Thoracic aorta (tissue), 2 donors: ENCODE measurements at regions not wholly inside any gene's neighbourhood (a gene's known extent, or its start where the extent isn't known, plus 50 kb on each side); places are given as distances from the start of the nearest gene placed in this dataset.

Source experiments
- ATAC-seq: fragments of 150-250 bp; one replicate; pipeline ENCODE4 v1.8.0; 2017; ENCODE audit warnings: low read depth; ENCODE audit not compliant: insufficient number of reproducible peaks, low FRiP score
- DNase-seq: peaks from one replicate; pipeline ENCODE4 v3.0.0-alpha.2; 2020; ENCODE audit warnings: low spot score
- H3K27ac ChIP-seq, 2 donors: fragments of 200-600 bp; sonication (generic); 1 replicate in 1 of 2; 2 replicates in 1 of 2; pipeline ENCODE4 v1.5.1; 2016; ENCODE audit warnings: mild to moderate bottlenecking in 2 of 2, moderate library complexity in 2 of 2
- H3K27me3 ChIP-seq: fragments of 200-600 bp; sonication (generic); replicated peaks from 2 replicates; pipeline ENCODE4 v1.6.0; 2016; ENCODE audit warnings: mild to moderate bottlenecking; ENCODE audit not compliant: insufficient read depth
- H3K36me3 ChIP-seq: fragments of 200-600 bp; sonication (generic); one replicate; pipeline ENCODE4 v1.5.1; 2016
- H3K4me1 ChIP-seq, 2 donors: fragments of 200-600 bp; sonication (generic); 1 replicate in 1 of 2; 2 replicates in 1 of 2; pipeline versions ENCODE4 v1.5.1 to v1.6.0; 2016; ENCODE audit warnings: low read depth in 2 of 2, mild to moderate bottlenecking in 1 of 2; ENCODE audit not compliant: control insufficient read depth in 1 of 2
- H3K4me3 ChIP-seq: fragments of 200-600 bp; sonication (generic); 2 replicates; pipeline ENCODE4 v1.5.1; 2016; ENCODE audit warnings: mild to moderate bottlenecking
- H3K9me3 ChIP-seq: fragments of 200-600 bp; sonication (generic); 2 replicates; pipeline ENCODE4 v1.5.1; 2016
- TF ChIP-seq, protein P1 (sequence below): fragments of 200-600 bp; sonication (generic); IDR thresholded peaks from one replicate; pipeline ENCODE4 v1.5.1; 2019; ENCODE audit warnings: antibody characterized with exemption

DNA sequence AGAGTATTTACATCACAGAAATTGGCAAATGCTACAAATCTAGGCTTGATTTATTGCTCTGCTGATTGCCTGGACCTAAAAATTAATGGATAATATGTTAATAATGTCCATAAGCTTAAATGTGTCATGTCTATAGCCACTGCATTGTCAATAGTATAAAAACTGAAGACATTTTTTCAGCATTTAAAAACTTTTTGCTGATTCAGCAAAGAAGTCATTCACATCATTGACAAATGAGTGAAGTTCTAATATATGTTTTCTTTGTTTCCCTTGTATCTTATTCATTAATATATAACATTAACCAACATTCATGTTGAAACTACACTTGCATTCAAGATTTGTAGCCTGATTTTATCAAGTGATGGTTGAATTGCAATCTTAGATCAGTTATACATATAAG is 214.7 kb upstream of the XYLT1 start:
- no peaks in the 10 kb centered on the region for H3K27me3 ChIP-seq
- no peak for DNase-seq
- H3K9me3 ChIP-seq, result no peaks in the 10 kb centered on the region
- H3K36me3 ChIP-seq, result no peaks in the 10 kb centered on the region
- no peak for ATAC-seq
- TF ChIP-seq, protein P1, sequence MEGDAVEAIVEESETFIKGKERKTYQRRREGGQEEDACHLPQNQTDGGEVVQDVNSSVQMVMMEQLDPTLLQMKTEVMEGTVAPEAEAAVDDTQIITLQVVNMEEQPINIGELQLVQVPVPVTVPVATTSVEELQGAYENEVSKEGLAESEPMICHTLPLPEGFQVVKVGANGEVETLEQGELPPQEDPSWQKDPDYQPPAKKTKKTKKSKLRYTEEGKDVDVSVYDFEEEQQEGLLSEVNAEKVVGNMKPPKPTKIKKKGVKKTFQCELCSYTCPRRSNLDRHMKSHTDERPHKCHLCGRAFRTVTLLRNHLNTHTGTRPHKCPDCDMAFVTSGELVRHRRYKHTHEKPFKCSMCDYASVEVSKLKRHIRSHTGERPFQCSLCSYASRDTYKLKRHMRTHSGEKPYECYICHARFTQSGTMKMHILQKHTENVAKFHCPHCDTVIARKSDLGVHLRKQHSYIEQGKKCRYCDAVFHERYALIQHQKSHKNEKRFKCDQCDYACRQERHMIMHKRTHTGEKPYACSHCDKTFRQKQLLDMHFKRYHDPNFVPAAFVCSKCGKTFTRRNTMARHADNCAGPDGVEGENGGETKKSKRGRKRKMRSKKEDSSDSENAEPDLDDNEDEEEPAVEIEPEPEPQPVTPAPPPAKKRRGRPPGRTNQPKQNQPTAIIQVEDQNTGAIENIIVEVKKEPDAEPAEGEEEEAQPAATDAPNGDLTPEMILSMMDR, result no peak
- H3K27ac ChIP-seq, result no peak overlapping the region
- H3K4me3 ChIP-seq, result no peak overlapping the region
- no peaks in the 10 kb centered on the region for H3K4me1 ChIP-seq

DNA sequence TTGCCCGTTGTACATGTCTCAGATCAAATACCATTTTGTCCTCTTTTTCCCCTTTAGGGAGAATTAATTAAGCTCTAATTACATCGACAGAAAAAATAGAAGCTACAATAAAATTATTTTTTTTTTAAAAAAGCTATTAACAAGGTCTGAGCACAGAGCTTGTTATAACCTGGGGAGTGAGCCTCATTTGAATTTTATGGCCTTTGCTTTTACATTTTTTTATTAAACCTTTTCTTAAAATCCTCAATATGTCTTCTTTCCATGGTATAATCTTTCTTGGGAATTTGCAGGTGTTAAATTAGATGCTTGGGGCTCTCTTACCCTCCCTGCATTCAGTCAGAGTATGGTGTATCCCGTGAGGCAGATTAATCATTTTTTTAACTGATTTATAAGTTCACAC is 212.5 kb upstream of the XYLT1 start:
- ATAC-seq, result no peak
- H3K9me3 ChIP-seq, result no peaks in the 10 kb centered on the region
- TF ChIP-seq, protein P1, result no peak
- H3K4me1 ChIP-seq, result no peaks in the 10 kb centered on the region
- H3K36me3 ChIP-seq, result no peaks in the 10 kb centered on the region
- no peak overlapping the region for H3K27ac ChIP-seq
- DNase-seq, result no peak
- no peak overlapping the region for H3K4me3 ChIP-seq
- no peaks in the 10 kb centered on the region for H3K27me3 ChIP-seq

DNA sequence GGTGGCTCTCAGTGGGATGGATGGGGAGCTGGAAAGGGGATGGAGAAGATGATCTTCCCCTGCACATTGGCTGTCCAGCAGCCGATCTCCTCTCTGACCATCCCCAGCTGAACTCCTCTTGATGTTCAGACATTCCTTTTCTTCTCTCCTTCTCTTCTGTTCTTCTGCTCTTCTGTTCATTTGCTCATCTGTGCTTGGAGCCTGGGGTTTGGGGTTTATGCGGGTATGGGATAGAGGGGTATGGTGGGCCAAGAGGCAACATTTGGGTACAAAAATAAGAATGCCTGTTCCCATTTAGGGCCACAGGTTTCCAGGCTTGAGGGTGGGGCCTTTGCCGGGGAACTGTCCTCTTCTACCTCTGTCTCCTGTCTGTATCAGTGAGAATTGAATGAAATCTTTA is 205.4 kb upstream of the XYLT1 start:
- ATAC-seq (no peak), DNase-seq (no peak)
- TF ChIP-seq, protein P1, result no peak
- H3K4me1 ChIP-seq, result no peaks in the 10 kb centered on the region
- H3K36me3 ChIP-seq, result no peaks in the 10 kb centered on the region
- H3K27me3 ChIP-seq, result no peaks in the 10 kb centered on the region
- no peak overlapping the region for H3K4me3 ChIP-seq
- H3K9me3 ChIP-seq, result no peaks in the 10 kb centered on the region
- no peak overlapping the region for H3K27ac ChIP-seq

DNA sequence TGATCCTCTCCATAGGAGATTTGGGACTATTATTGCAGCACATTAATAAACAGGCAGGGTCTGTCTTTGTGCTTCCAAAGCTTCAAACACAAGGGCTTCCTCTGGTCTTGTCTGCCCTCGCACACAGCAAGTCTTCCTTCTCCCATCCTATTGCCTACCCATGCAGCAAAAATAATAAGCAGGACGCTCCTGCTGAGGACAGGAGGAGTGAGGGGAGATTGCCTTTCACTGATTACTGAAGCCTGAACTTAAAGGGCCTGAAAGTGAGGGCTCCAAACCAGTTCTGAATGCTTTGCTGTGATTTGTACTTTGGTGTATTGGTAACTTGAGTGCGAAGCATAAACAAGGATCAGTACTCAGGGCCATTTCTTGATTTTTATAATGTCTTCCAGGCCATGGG is 197.6 kb upstream of the XYLT1 start:
- Histone ChIP-seq H3K27ac (no peak overlapping the region), H3K36me3 (no peaks in the 10 kb centered on the region), H3K4me3 (no peak overlapping the region), H3K9me3 (no peaks in the 10 kb centered on the region), H3K27me3 (no peaks in the 10 kb centered on the region), H3K4me1 (no peaks in the 10 kb centered on the region)
- DNase-seq (no peak), ATAC-seq (no peak)
- TF ChIP-seq, protein P1, result no peak

DNA sequence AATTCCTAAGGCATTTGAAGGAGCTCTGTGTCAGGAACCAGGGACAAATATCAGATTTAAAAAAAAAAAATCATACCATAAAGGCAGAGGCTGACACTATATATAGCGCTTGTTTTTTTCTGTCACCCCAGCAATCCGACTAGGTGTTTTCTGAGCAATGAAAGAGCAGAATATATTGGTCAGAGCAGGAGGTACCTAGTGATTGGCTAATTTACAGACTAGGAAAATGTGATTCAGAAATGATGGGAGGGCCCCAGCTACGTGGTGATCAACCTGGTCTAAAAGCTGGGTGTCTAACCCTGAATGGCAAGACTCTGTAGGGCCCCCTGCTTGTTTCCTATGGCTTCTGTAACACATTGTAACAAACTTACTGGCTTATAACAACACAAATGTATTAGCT is 195.5 kb upstream of the XYLT1 start:
- H3K27me3 ChIP-seq, result no peaks in the 10 kb centered on the region
- H3K9me3 ChIP-seq, result no peaks in the 10 kb centered on the region
- no peaks in the 10 kb centered on the region for H3K4me1 ChIP-seq
- H3K27ac ChIP-seq, result no peak overlapping the region
- TF ChIP-seq, protein P1, result no peak
- ATAC-seq (no peak), DNase-seq (no peak)
- no peaks in the 10 kb centered on the region for H3K36me3 ChIP-seq
- no peak overlapping the region for H3K4me3 ChIP-seq
